HG02840 (cell line): ENCODE measurements at regions not wholly inside any gene's neighbourhood (a gene's known extent, or its start where the extent isn't known, plus 50 kb on each side); places are given as distances from the start of the nearest gene placed in this dataset.

Source experiments
- ATAC-seq: cut with Tn5 transposase; IDR thresholded peaks from one replicate; pipeline ENCODE4 v1.9.1; 2021; ENCODE audit warnings: mild to moderate bottlenecking, moderate library complexity, moderate number of reproducible peaks; ENCODE audit not compliant: unreplicated experiment, low FRiP score

DNA sequence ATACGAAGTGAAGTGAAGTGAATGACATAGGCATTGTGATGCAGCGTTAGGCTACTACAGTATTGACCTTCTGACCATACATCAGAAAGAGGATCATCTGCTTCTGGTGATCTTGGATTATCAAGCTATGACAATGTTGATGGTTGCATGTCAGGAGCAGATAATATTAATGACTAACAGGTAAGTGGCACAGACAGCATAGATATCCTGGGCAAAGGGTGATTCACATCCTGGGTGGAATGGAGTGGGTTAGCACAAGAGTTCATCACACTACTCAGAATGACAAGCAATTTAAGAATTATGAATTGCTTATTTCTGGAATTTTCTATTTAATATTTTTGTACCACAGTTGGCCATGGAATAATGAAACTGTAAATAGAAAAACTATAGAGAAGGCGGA is 397.9 kb upstream of the ATP2B1 start:
- no peak for ATAC-seq

DNA sequence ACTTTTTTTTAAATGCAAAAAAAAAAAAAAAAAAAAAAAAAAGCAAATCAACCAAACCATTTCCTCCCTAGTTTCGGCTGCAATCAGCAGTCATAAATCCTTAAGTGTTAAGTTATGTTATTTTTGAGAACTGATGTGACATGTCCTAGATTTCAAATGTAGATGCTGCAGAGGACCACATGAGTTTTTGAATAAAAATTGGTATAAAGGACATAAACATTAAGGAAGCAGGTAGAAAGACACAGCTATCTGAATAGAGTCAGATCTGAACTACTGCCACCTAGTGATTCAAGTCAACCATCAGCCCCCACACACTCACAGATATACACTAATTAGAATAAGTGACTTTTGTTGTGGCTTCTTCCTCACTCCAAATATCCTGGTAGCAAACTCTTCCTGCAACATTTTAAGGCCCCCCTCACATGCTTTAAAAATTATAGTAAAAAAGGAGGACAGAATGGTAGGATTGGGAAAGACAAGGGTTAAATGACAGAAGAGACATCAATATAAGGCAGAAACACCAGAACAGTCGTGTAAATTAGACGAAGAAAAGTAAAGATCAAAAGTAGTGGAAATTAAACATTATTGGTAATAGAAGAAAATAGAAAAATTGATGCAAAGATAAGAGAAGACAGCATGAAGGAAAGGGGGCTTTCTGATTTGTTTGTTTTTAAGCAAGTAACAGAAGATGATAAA is 394.5 kb upstream of the ATP2B1 start:
- ATAC-seq, result no peak

DNA sequence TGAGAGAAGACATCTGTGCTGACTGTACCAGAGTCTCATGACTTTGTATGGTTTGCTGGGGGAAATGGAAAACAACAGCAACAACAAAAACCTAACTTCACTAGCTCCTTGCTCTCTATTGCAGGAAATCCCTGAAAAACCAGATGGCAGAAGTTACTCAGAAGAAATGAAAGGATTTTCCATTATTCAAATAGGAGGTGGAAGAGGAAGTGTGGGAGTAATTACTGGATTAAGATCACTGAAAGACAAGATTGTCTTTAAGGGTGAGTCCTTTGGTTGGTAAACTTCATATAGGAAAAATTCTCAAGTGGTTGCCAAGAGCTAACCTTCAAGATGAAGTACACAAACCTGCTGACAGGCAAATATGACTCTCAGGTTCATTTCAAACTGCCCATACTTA is 391.9 kb upstream of the ATP2B1 start:
- no peak for ATAC-seq

DNA sequence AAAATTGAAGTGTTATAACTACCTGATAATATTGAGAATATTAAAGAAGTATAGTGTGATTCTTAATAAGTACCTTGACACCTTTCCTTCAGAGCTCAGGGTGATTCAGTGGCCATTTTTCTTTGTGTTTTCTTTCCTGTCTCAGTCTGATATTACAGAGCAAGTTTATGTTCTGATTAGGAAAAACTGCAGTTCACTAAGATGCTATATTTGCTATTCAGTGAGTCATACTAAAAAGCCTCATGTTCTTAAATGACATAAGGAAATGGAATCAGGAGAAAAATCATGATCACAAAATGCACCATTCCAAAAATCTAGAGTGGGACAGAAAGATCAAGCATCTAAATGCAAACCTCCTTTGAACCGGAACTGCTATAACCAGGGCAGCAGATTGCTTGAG is 390.6 kb upstream of the ATP2B1 start:
- ATAC-seq, result no peak

DNA sequence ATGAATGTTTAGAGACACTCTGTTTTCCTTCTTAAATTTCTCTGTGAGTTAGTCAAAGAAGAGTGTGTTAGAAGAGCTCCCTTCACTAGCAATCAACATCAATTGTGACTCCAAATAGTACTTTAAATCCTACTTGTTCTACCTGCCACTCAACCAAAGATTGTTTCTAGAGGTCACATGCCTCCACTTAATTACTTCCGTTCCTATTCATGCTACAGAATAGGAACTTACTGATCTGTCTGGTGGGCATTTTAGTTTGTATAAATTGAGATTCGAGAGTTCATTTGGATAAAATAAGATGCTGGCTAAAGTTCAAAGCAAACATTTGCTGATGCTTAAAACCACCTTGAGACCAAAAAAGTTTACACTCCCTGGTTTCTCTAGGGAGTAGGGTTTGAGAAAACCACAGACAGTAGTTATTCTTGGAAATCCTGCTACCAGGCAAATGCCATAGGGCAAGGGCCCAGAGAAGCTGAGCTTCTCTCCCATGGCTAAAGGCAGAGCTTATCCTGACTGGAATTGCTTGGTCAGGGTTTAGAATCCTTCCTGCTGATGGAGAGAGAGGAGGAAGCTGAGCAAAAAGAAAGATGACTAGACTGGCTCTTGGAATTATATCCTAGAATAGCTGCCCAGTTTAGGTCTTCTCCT is 389.6 kb upstream of the ATP2B1 start:
- no peak for ATAC-seq

DNA sequence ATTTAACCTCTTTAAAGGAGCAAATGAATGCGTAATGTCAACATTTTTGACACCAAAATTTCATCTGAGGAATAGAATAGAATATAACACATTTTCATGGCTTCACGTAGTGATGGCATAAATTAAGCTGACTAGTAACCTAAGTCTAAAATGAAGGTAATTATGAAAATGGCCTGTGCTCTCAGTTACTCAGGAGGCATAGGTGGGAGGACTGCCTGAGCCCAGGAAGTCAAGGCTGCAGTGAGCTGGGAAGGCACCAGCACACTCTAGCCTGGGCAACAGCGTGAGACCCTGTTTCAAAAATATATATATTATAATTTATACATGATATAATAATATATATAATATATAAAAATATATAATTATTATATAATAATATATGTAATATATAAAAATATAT is 383.2 kb upstream of the ATP2B1 start:
- no peak for ATAC-seq

DNA sequence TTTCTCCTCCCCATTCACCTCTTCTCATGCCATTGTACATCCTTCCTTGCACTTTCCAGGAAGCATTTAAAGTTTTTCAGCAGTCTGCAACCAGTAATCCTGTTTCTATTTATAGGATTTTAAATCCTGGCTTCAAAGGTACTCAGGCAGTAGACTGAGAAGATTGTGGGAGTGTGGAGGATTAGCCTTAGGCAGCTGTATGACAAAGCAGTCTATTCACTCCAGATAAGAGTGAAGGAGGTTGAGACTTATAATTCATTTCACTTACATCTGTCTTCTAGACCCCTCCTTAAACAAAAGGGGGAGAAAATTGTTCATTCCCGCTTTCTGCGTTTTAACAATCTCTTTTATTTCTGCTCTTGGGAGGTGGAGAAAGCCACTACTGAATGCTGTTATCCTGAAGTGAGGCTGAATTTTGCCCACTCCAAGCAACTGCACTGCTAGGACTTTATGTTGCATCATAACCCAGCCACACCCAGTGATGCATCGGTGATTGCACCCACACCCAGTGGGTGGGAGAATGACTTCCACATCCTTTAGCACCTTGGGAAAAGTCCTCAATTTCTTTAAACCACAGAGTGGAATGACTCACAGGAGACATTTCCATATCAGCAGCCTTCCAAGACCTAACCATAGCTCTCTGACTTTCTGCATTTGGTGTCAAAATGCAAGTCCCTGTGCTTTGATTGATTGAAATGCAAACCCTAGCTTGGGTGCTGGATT is 382.5 kb upstream of the ATP2B1 start:
- ATAC-seq, result no peak

DNA sequence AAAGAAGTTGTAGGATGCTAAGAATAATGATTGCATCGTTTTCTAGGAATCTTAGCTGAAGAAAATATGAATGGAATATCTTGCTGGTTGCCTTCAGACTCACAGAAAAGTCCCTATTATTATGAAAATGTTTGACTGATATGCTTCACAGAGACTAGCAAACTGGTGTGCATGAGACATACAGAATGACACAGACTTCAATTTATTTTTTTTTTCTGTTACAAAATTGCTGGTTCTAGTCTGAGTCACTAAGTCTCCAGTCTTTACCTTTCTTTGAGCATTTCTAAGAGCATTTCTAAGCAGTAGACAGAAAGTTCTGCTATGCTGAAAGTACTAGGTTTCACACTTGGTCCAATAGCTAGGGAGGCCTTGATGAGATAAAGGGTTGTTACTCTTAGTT is 377.6 kb upstream of the ATP2B1 start:
- no peak for ATAC-seq

DNA sequence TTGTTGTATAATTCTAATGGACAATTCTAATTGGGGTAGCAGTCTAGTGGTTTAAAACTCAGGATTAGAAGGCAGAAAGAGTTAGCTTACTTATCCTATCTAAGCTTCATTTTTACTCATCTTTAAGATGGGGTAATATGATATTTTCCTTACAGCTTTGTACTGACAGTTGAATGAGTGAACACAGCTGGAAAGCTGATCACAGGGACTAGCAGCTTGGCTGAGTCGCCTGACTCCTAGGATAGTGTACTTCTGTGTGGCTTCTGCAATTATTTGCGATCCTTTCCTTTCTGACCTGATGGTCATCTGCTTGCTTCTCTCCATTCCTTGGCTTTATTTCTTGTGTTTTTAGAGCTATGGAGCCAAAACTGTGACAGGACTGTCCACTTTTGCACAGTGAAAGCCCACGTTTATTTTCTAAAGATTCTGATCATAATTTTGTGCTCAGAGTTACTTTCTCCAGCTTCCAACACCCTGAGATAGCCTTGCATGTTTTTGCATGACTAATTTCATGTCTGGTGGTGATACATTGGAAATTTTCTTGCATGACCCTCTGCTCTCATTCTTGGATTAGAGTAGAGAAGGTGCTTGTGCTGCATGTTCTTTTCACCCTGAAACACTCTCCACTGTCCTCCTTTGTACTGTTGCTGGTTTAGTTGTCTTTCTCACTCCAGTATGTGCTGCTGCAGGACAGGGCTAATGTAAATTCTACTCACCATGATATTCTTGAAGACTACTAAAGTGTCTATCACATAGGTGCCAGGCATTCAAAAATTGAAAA is 377.0 kb upstream of the ATP2B1 start:
- no peak for ATAC-seq

DNA sequence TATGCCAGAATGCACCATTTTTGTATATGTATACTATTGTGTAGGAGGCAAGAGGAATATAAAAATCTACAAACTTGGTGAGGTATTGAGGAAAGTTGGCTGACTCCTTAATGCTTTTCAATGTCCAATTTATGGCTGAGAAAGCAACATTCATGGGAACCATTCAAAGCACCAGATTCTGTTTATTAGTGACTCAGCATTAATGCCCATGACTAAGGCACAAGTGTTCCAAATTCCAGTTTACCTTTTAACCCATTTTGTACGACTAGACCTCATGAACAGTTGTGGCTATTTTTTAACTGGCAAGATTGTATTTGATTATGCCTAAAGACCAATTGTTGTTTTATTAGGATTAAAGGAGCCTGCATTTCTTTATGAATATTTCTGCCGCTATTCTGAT is 375.4 kb upstream of the ATP2B1 start:
- ATAC-seq, result no peak

DNA sequence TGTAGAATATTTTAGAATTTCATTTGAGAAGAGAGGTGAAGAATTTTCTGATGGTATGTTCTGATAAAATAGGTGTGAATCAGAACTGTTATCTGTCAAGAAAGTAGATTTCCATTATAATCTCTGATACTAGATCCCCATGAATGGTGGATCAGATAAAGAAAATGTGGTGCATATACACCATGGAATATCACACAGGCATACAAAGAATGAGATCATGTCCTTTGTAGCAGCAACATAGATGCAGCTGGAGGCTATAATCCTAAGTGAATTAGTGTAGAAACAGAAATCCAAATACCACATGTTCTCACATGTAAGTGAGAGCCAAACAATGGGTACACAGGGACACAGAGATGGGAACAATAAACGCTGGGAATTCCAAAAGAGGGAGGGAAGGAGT is 372.0 kb upstream of the ATP2B1 start:
- no peak for ATAC-seq

DNA sequence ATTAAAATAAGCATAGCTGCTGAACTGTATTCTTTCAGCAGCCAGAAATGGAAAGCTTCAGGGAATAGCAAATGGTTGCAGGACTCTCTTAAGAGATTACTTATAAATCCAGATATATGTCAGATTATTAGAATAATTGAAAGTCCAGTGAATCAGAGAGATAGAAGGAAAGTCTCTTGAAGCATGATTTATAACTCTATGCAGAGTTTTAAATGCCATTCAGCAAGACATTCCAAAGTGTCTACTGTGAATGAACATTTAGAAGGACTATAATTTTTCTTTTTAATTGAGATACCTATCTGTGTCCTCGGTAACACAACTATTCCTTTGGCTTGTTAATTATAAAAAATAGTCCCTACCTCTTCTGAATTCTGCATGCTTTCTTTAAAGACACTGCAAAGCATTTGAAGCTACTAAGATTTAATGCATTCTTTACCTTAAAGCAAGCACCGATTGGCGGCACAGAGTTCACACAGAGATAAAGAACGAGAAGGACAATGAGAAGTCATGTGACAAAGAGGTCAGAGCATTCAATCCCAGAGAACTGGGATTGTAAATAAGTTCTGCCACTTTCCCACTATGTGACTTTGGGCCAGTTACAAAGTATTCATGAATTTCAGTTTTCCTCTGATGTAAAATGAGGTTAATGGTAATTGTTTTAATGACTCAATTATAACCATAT is 371.0 kb upstream of the ATP2B1 start:
- ATAC-seq, result no peak

DNA sequence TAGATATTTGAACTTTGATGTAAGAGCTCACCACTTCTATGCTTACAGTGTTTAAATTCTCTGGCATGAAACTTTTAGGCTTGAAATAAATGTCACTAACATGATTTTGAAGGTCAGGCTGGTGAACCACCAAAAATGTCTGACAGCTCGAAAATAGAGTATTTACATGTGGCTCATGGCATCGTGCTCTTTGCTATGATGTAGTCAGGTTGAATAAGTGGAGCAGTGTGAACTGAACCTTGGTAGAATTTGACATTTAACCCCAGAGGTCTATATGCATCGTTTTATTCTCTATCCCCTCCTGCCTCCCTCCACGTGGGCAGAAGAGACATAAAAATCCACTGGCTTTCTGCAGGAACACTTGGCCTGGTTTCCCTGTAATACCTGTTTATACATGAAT is 369.7 kb upstream of the ATP2B1 start:
- no peak for ATAC-seq

DNA sequence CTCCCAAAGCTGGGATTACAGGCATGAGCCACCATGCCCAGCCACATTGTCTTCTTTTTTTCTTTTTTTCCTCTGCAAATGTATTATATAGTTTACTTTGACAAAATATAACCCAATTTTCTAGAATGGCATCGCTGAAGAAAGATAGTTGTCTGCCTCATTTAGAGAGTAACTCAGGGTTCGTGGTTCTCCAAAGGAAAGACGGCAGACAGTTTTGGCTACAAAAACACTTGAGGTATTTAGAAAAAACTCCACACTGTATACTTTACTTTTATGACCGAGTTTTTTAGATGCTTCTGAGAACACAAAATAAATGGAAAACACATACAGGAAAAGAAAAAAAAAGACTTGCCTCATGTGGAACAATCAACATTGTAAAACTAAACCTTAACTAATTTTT is 369.1 kb upstream of the ATP2B1 start:
- no peak for ATAC-seq

DNA sequence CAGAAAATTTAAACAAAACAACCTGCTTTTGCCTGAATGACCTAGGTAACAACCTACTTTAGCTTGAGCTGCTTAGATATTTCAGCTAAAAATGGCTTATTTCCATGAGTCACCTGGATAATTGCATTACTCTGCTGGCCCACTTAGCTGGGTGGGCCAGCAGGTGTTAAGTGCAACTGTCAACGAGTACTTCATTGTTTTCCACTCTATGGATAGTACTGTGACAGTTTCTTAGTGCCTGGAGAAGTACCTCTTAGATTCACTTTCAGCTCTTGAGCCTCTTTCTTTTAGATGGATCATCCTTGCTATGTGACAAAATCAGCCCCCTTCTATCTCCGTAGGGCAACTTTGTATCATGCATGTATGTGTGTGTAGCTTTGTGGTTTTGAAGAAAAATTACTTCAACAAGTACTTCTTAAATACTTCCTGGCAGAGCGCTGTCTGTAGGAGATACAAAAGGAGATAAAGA is 368.2 kb upstream of the ATP2B1 start:
- ATAC-seq, result no peak

DNA sequence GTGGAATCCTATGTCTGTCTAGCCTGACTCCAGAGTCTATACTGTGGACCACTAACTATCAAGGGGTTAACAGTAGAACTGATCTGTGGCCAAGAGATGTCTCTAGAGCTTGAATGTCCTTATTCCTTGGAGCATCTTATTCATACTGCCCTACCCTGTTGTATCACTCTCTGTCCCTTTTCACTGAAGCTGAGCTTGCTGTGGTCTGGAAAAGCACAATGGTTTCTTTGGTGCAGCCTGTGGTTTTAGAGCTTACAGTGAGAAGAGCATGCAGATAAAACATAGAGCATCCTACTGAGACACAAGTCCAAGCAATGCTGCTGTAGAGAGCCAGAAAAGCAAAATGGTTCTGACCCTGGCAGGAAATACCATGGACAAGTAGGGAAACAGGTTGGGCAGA is 367.0 kb upstream of the ATP2B1 start:
- ATAC-seq, result no peak

DNA sequence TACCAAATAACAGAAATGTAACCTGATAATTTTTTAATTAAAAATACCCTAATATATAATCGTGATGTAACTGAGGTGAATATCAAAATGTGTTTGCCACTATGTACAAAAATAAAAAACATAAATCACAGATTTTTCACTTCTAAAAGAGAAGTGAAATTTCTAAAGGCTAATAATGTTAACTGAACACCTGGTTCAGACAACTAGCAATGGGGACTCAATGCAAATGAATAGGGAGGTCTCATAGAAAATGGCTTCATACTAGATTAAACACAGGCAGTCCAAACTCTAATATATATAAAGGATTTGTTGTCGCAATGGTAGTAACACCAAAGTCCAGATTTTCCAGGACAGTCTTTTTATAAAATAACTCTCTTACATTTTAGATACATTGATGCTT is 365.4 kb upstream of the ATP2B1 start:
- no peak for ATAC-seq

DNA sequence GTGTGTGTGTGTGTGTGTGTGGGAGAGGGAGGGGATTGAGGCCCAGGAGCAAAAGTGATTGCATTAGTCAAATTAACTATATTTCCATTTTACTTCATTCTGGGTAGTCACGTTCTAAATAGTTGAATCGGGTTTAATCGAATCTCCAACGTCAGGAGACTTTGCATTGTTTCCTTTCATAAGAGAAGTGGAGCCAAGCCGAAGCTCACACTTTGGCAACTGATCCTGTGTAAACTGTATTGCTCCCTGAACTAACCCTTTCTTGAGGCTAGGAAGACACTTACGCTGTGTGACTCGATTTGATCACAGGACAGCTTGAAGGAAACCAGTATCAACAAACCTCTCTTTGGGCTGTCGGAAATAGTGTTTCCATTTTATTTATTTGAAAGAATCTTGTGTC is 363.4 kb upstream of the ATP2B1 start:
- no peak for ATAC-seq

DNA sequence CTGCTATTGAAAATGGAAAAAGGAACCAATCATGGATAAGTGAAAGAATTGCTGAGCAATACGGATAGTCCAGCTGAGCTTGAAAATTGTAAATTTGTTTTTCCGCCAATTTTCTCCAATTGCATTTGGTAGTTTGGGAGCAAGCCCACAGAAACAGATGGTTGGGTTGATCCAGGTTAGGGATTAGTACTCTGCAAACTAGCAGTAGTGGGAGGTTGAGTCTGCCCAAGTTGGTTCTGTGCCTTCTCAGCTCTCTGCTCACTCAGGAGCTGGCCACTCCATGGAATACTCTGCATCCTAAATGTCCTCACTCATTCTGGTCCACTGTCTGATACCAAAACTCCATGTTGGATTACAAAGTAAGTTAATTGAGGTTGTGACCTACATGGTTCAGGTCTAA is 361.1 kb upstream of the ATP2B1 start:
- ATAC-seq, result no peak

DNA sequence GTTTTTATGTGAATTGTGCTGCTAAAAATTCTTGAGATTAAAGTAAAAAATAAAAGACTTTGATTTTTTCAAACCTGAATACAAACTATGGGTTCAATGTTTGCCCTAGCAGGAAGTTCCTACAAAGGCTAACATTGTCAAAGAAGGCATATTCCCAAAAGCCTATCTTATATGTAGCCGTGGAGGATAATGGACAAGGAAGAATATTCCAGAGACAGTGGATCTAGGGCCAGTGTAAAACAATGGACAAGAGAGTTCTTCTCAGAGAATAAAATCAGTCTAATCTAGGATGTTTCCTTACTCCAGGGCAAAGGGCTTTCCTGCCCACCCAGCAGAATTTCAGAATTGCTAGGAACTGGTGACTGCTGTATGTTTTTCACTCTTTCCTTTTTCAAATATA is 359.2 kb upstream of the ATP2B1 start:
- ATAC-seq, result no peak
